ENCODE measurements at regions not wholly inside any gene's neighbourhood (a gene's known extent, or its start where the extent isn't known, plus 50 kb on each side); places are given as distances from the start of the nearest gene placed in this dataset.

DNA sequence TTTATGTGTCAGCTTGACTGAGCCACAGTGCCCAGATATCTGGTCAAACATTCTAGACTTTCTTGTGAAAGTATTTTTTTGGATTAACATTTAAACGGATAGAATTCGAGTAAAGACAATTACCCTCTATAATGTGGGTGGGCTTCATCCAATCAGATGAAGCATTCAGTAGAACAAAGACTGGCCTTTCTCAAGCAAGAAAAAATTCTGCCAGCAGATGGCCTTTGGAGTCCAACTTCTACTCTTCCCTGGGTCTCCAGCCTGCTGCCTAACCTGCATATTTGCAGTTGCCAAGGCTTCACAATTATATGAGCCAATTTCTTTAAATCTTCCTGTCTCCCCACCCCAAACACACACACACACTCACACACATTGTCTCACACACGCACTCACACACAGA, 86.4 kb downstream of the MED10 start:
- dilution Hi-C loops (cut with MboI; ENCODE audit: extremely low pct_ligation_motif_present, low sequenced_read_pairs): no loop called here
- Histone ChIP-seq H4K20me1 (ENCODE audit: control insufficient read depth, extremely low read depth, insufficient read depth, low read length) (no peaks in the 10 kb centered on the region), H3K4me3 (ENCODE audit: control insufficient read depth in 2 of 3, extremely low read depth in 1 of 3, insufficient read depth in 2 of 3, low read depth in 1 of 3, low read length in 3 of 3) (no peak overlapping the region), H3K9ac (ENCODE audit: control insufficient read depth, extremely low read depth, insufficient read depth, low read length) (no peak overlapping the region), H3K27me3 (ENCODE audit: control insufficient read depth, extremely low read depth, insufficient read depth, low read length) (peaks cover 2% of the 10 kb centered on the region), H3K9me1 (ENCODE audit: control insufficient read depth, extremely low read depth, insufficient read depth, low read length) (no peaks in the 10 kb centered on the region), H3K27ac (ENCODE audit: control insufficient read depth, insufficient read depth, low read length) (no peak overlapping the region), H2AFZ (ENCODE audit: control insufficient read depth, low read length) (no peak overlapping the region), H3K79me2 (ENCODE audit: control insufficient read depth, insufficient read depth, low read length) (no peaks in the 10 kb centered on the region), H3K9me3 (ENCODE audit: control insufficient read depth, low read depth, low read length) (no peaks in the 10 kb centered on the region), H3K4me1 (ENCODE audit: control insufficient read depth, extremely low read depth, insufficient read depth, low read length) (no peaks in the 10 kb centered on the region), H3K36me3 (ENCODE audit: control insufficient read depth in 2 of 2, extremely low read depth in 1 of 2, insufficient read depth in 2 of 2, low read length in 2 of 2) (no peaks in the 10 kb centered on the region), H3K4me2 (ENCODE audit: control insufficient read depth, extremely low read depth, insufficient read depth, low read depth, low read length) (no peak overlapping the region)
- no peak for TF ChIP-seq EZH2 (IDR thresholded peaks at IDR 0.05; ENCODE audit: low read length)
- TF ChIP-seq, protein P1, sequence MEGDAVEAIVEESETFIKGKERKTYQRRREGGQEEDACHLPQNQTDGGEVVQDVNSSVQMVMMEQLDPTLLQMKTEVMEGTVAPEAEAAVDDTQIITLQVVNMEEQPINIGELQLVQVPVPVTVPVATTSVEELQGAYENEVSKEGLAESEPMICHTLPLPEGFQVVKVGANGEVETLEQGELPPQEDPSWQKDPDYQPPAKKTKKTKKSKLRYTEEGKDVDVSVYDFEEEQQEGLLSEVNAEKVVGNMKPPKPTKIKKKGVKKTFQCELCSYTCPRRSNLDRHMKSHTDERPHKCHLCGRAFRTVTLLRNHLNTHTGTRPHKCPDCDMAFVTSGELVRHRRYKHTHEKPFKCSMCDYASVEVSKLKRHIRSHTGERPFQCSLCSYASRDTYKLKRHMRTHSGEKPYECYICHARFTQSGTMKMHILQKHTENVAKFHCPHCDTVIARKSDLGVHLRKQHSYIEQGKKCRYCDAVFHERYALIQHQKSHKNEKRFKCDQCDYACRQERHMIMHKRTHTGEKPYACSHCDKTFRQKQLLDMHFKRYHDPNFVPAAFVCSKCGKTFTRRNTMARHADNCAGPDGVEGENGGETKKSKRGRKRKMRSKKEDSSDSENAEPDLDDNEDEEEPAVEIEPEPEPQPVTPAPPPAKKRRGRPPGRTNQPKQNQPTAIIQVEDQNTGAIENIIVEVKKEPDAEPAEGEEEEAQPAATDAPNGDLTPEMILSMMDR (optimal IDR thresholded peaks at IDR 0.05 in 1 of 3, IDR thresholded peaks at IDR 0.05 in 1 of 3, conservative IDR thresholded peaks at IDR 0.05 in 1 of 3; ENCODE audit: extremely low read depth in 1 of 3, insufficient read depth in 2 of 3, low read length in 3 of 3): peak; percentile 27 to 53 (median 52)
- no peak for FAIRE-seq
- no peak for DNase-seq (ENCODE audit: low read depth, low spot score)

DNA sequence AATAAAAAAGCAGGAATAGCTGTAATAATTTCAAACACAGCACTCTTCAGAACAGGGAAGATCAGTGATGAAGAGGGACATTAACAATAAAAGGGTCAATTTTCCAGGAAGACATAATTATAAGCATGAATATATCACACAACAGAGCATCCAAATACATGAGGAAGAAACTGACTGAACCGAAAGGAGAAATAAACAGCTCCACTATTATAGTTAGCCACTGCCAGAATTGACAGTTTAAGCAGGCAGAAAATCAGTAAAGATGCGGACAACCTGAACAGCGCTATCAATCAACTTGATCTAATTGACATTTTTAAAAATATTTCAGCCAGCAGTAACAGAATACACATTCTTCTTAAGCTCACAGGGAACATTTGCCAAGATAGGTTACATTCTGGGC, 89.1 kb downstream of the MED10 start:
- Histone ChIP-seq H3K9ac (ENCODE audit: control insufficient read depth, extremely low read depth, insufficient read depth, low read length) (no peak overlapping the region), H2AFZ (ENCODE audit: control insufficient read depth, low read length) (no peak overlapping the region), H3K9me1 (ENCODE audit: control insufficient read depth, extremely low read depth, insufficient read depth, low read length) (no peaks in the 10 kb centered on the region), H3K9me3 (ENCODE audit: control insufficient read depth, low read depth, low read length) (no peaks in the 10 kb centered on the region), H3K4me1 (ENCODE audit: control insufficient read depth, extremely low read depth, insufficient read depth, low read length) (no peaks in the 10 kb centered on the region), H3K27ac (ENCODE audit: control insufficient read depth, insufficient read depth, low read length) (no peak overlapping the region), H3K4me3 (ENCODE audit: control insufficient read depth in 2 of 3, extremely low read depth in 1 of 3, insufficient read depth in 2 of 3, low read depth in 1 of 3, low read length in 3 of 3) (no peak overlapping the region), H3K79me2 (ENCODE audit: control insufficient read depth, insufficient read depth, low read length) (no peaks in the 10 kb centered on the region), H4K20me1 (ENCODE audit: control insufficient read depth, extremely low read depth, insufficient read depth, low read length) (no peaks in the 10 kb centered on the region), H3K27me3 (ENCODE audit: control insufficient read depth, extremely low read depth, insufficient read depth, low read length) (peaks cover 3% of the 10 kb centered on the region), H3K4me2 (ENCODE audit: control insufficient read depth, extremely low read depth, insufficient read depth, low read depth, low read length) (no peak overlapping the region), H3K36me3 (ENCODE audit: control insufficient read depth in 2 of 2, extremely low read depth in 1 of 2, insufficient read depth in 2 of 2, low read length in 2 of 2) (no peaks in the 10 kb centered on the region)
- no peak for FAIRE-seq
- no peak for DNase-seq (ENCODE audit: low read depth, low spot score)
- no peak for TF ChIP-seq EZH2 (IDR thresholded peaks at IDR 0.05; ENCODE audit: low read length)
- TF ChIP-seq, protein P1 (optimal IDR thresholded peaks at IDR 0.05 in 1 of 3, IDR thresholded peaks at IDR 0.05 in 1 of 3, conservative IDR thresholded peaks at IDR 0.05 in 1 of 3; ENCODE audit: extremely low read depth in 1 of 3, insufficient read depth in 2 of 3, low read length in 3 of 3): no peak
- dilution Hi-C loops (cut with MboI; ENCODE audit: extremely low pct_ligation_motif_present, low sequenced_read_pairs): no loop called here

All from keratinocyte (primary cell).